ENCODE measurements at regions not wholly inside any gene's neighbourhood (a gene's known extent, or its start where the extent isn't known, plus 50 kb on each side); places are given as distances from the start of the nearest gene placed in this dataset.

DNA sequence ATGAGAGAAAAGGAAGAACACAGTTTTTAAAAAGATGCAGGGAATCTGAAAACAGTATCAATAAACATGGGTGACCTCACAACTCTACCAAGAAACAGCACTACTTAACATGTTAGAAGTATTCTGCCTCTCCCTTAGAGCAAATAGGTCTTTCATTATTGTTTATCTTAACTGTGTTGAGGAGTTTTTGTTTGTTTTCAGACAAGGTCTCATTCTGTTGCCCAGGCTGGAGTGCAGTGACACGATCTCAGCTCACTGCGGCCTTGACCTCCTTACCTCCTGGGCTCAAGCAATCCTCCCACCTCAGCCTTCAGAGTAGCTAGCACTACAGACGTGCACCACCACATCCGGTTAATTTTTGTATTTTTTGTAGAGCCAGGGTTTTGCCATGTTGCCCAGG lies 165.3 kb upstream of the PRDX4 start:
- BruUV-seq (replicated peaks) = no TSS peak
- DNase-seq (ENCODE audit: low spot score) = no peak
- Histone ChIP-seq H3K27ac (ENCODE audit: extremely low read length, insufficient read depth, low read length) (no peak overlapping the region), H2AFZ (ENCODE audit: low read length) (no peak overlapping the region), H4K20me1 (ENCODE audit: insufficient read depth, low read length) (no peaks in the 10 kb centered on the region), H3K4me2 (ENCODE audit: low read depth, low read length) (no peak overlapping the region), H3K79me2 (ENCODE audit: insufficient read depth, low read length) (no peaks in the 10 kb centered on the region), H3K9me3 (ENCODE audit: low read length) (no peaks in the 10 kb centered on the region), H3K27me3 (ENCODE audit: control insufficient read depth in 1 of 2, insufficient read depth in 2 of 2, low read length in 2 of 2) (no peaks in the 10 kb centered on the region), H3K4me3 (replicated peaks in 1 of 3; ENCODE audit: insufficient read depth in 1 of 3, low read depth in 2 of 3, low read length in 3 of 3) (no peak overlapping the region), H3K9ac (ENCODE audit: insufficient read depth, low read depth, low read length) (no peak overlapping the region), H3K36me3 (replicated peaks in 1 of 2; ENCODE audit: control insufficient read depth in 1 of 2, insufficient read depth in 2 of 2, low read length in 2 of 2) (no peaks in the 10 kb centered on the region), H3K4me1 (ENCODE audit: insufficient read depth, low read length) (no peaks in the 10 kb centered on the region)
- FAIRE-seq = no peak
- POLR2A ChIA-PET = no interaction called here
- TF ChIP-seq, protein P1, sequence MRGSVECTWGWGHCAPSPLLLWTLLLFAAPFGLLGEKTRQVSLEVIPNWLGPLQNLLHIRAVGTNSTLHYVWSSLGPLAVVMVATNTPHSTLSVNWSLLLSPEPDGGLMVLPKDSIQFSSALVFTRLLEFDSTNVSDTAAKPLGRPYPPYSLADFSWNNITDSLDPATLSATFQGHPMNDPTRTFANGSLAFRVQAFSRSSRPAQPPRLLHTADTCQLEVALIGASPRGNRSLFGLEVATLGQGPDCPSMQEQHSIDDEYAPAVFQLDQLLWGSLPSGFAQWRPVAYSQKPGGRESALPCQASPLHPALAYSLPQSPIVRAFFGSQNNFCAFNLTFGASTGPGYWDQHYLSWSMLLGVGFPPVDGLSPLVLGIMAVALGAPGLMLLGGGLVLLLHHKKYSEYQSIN (CRISPR knock-in tag; IDR thresholded peaks at IDR 0.05; ENCODE audit: borderline replicate concordance) = no peak
- TF ChIP-seq, protein P2, sequence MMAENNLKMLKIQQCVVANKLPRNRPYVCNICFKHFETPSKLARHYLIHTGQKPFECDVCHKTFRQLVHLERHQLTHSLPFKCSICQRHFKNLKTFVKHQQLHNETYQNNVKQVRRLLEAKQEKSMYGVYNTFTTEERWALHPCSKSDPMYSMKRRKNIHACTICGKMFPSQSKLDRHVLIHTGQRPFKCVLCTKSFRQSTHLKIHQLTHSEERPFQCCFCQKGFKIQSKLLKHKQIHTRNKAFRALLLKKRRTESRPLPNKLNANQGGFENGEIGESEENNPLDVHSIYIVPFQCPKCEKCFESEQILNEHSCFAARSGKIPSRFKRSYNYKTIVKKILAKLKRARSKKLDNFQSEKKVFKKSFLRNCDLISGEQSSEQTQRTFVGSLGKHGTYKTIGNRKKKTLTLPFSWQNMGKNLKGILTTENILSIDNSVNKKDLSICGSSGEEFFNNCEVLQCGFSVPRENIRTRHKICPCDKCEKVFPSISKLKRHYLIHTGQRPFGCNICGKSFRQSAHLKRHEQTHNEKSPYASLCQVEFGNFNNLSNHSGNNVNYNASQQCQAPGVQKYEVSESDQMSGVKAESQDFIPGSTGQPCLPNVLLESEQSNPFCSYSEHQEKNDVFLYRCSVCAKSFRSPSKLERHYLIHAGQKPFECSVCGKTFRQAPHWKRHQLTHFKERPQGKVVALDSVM (CRISPR knock-in tag; IDR thresholded peaks at IDR 0.05) = peak; percentile 13; the same call in 1 of the 2 replicates
- TF ChIP-seq SIN3A (IDR thresholded peaks at IDR 0.05; ENCODE audit: borderline replicate concordance, low read depth, low read length) = no peak
- intact Hi-C loops (cut with micrococcal nuclease; ENCODE audit: unreplicated experiment) = no loop called here
- in situ Hi-C loops (cut with HindIII; ENCODE audit: extremely low pct_ligation_motif_present, low pct_unique_long_range_greater_than_20kb) = no loop called here
- WGBS (ENCODE audit: low lambda C conversion rate) = 25% methylated on average over 4 of the region's 4 CpGs
- ATAC-seq = no peak
- CTCF ChIA-PET (ENCODE audit: low intra/inter-chr PET ratio, low total read pairs) = no interaction called here

DNA sequence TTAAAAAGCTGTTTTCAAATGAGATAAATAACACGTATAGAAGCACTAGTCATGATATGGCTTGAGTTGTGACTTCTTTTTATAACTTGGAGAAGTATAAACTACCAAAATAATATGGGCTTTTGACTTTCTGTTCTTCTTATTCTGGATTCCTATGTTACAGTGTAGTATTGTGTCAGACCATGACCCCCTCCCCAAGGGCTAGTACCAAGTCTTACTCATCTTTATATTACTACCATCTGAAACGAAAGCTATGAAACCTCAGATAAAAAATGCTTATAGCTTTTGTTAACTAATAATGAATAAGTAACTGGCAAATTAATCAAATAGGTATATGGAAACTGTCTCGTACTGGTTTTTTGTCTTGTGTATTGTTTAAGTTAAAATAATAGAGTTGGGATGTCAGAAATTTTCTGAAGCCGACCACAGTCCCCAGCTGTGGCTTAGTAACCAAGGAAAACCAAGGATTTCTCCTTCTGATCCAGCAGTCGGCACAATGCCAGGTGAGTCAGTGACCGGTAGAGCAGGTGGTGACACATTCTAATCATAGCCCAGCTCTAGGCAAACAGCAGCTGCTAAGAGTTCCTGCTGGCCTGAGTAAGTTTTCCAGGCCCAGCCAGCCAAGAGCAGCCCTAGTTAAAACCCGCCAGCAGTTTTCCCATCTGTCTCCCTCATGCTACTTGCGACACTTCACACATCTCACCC lies 163.3 kb upstream of the PRDX4 start:
- Histone ChIP-seq H3K79me2 (ENCODE audit: insufficient read depth, low read length) (no peaks in the 10 kb centered on the region), H3K4me2 (ENCODE audit: low read depth, low read length) (no peak overlapping the region), H3K9ac (ENCODE audit: insufficient read depth, low read depth, low read length) (no peak overlapping the region), H3K36me3 (replicated peaks in 1 of 2; ENCODE audit: control insufficient read depth in 1 of 2, insufficient read depth in 2 of 2, low read length in 2 of 2) (no peaks in the 10 kb centered on the region), H4K20me1 (ENCODE audit: insufficient read depth, low read length) (no peaks in the 10 kb centered on the region), H2AFZ (ENCODE audit: low read length) (no peak overlapping the region), H3K4me1 (ENCODE audit: insufficient read depth, low read length) (no peaks in the 10 kb centered on the region), H3K4me3 (replicated peaks in 1 of 3; ENCODE audit: insufficient read depth in 1 of 3, low read depth in 2 of 3, low read length in 3 of 3) (no peak overlapping the region), H3K9me3 (ENCODE audit: low read length) (no peaks in the 10 kb centered on the region), H3K27ac (ENCODE audit: extremely low read length, insufficient read depth, low read length) (no peak overlapping the region), H3K27me3 (ENCODE audit: control insufficient read depth in 1 of 2, insufficient read depth in 2 of 2, low read length in 2 of 2) (no peaks in the 10 kb centered on the region)
- intact Hi-C loops (cut with micrococcal nuclease; ENCODE audit: unreplicated experiment) = no loop called here
- 30% methylated on average over 6 of the region's 8 CpGs for WGBS (ENCODE audit: low lambda C conversion rate)
- BruUV-seq (replicated peaks) = no TSS peak
- FAIRE-seq (no peak), DNase-seq (ENCODE audit: low spot score) (peak; percentile 15), ATAC-seq (peak; percentile 56; the same call in 2 of the 3 replicates)
- CTCF ChIA-PET (ENCODE audit: low intra/inter-chr PET ratio, low total read pairs) = no interaction called here
- in situ Hi-C loops (cut with HindIII; ENCODE audit: extremely low pct_ligation_motif_present, low pct_unique_long_range_greater_than_20kb) = no loop called here
- POLR2A ChIA-PET = no interaction called here
- peak; percentile 38; the same call in 1 of the 2 replicates for TF ChIP-seq FOSL2 (CRISPR knock-in tag; IDR thresholded peaks at IDR 0.05)
- TF ChIP-seq ZNF616 (CRISPR knock-in tag; IDR thresholded peaks at IDR 0.05; ENCODE audit: low read depth) = no peak
- no peak for TF ChIP-seq SRF (IDR thresholded peaks at IDR 0.05; ENCODE audit: low read depth, low read length)
- TF ChIP-seq, protein P3, sequence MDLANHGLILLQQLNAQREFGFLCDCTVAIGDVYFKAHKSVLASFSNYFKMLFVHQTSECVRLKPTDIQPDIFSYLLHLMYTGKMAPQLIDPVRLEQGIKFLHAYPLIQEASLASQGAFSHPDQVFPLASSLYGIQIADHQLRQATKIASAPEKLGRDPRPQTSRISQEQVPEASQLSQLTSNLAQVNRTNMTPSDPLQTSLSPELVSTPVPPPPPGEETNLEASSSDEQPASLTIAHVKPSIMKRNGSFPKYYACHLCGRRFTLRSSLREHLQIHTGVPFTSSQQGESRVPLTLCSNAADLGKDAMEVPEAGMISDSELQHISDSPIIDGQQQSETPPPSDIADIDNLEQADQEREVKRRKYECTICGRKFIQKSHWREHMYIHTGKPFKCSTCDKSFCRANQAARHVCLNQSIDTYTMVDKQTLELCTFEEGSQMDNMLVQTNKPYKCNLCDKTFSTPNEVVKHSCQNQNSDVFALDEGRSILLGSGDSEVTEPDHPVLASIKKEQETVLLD (CRISPR knock-in tag; IDR thresholded peaks at IDR 0.05; ENCODE audit: low read depth) = no peak
- TF ChIP-seq ZFAT (CRISPR knock-in tag; conservative IDR thresholded peaks at IDR 0.05) = no peak
- TF ChIP-seq FOSL1 (CRISPR knock-in tag; IDR thresholded peaks at IDR 0.05; ENCODE audit: borderline replicate concordance) = no peak
- no peak for TF ChIP-seq ZNF256 (CRISPR knock-in tag; conservative IDR thresholded peaks at IDR 0.05)
- no peak for TF ChIP-seq RELA (CRISPR knock-in tag; IDR thresholded peaks at IDR 0.05)

Measured in HepG2 (cell line).